Skin of body (tissue), 1 donor: ENCODE measurements at regions not wholly inside any gene's neighbourhood (a gene's known extent, or its start where the extent isn't known, plus 50 kb on each side); places are given as distances from the start of the nearest gene placed in this dataset.
A peak's percentile ranks its signal among the peaks of the same experiment; 100 is the strongest.

Experiments
- DNase-seq: peaks from one replicate; lab custom pipeline; 2025; lab: John Stamatoyannopoulos, UW

GRCh38 chr3:132236701-132237651 is 80.2 kb upstream of the ACP3 start:
- no peak for DNase-seq

GRCh38 chr3:132237652-132238032 is 79.6 kb upstream of the ACP3 start:
- DNase-seq: no peak

GRCh38 chr3:132239587-132239986 is 77.6 kb upstream of the ACP3 start:
- DNase-seq: no peak

- no peak for DNase-seq
Measured at GRCh38 chr3:132241776-132242514, 75.3 kb upstream of the ACP3 start.

GRCh38 chr3:132242790-132243189 is 74.4 kb upstream of the ACP3 start:
- DNase-seq: no peak

GRCh38 chr3:132245552-132246142 is 71.6 kb upstream of the ACP3 start:
- DNase-seq: no peak

- DNase-seq: no peak
Measured at GRCh38 chr3:132246212-132246611, 71.0 kb upstream of the ACP3 start.

- DNase-seq: no peak
Measured at GRCh38 chr3:132247211-132247610, 70.0 kb upstream of the ACP3 start.

GRCh38 chr3:132248490-132248889 is 68.7 kb upstream of the ACP3 start:
- no peak for DNase-seq

GRCh38 chr3:132253262-132253878 is 63.8 kb upstream of the ACP3 start:
- DNase-seq: peak; percentile 24

GRCh38 chr3:132254076-132254755 is 63.0 kb upstream of the ACP3 start:
- DNase-seq: no peak

- DNase-seq: no peak
Measured at GRCh38 chr3:132255041-132255745, 62.0 kb upstream of the ACP3 start.

GRCh38 chr3:132256989-132257388 is 60.2 kb upstream of the ACP3 start:
- no peak for DNase-seq

GRCh38 chr3:132261506-132261905 is 55.7 kb upstream of the ACP3 start:
- DNase-seq: no peak

- no peak for DNase-seq
Measured at GRCh38 chr3:132262305-132262704, 54.9 kb upstream of the ACP3 start.

- no peak for DNase-seq
Measured at GRCh38 chr3:132262956-132263355, 54.3 kb upstream of the ACP3 start.

- DNase-seq: no peak
Measured at GRCh38 chr3:132265028-132265427, 52.2 kb upstream of the ACP3 start.

- no peak for DNase-seq
Measured at GRCh38 chr3:132265488-132265887, 51.7 kb upstream of the ACP3 start.

GRCh38 chr3:132267391-132267993 is 49.7 kb upstream of the ACP3 start:
- DNase-seq: no peak
